ENCODE measurements at regions not wholly inside any gene's neighbourhood (a gene's known extent, or its start where the extent isn't known, plus 50 kb on each side); places are given as distances from the start of the nearest gene placed in this dataset.

DNA sequence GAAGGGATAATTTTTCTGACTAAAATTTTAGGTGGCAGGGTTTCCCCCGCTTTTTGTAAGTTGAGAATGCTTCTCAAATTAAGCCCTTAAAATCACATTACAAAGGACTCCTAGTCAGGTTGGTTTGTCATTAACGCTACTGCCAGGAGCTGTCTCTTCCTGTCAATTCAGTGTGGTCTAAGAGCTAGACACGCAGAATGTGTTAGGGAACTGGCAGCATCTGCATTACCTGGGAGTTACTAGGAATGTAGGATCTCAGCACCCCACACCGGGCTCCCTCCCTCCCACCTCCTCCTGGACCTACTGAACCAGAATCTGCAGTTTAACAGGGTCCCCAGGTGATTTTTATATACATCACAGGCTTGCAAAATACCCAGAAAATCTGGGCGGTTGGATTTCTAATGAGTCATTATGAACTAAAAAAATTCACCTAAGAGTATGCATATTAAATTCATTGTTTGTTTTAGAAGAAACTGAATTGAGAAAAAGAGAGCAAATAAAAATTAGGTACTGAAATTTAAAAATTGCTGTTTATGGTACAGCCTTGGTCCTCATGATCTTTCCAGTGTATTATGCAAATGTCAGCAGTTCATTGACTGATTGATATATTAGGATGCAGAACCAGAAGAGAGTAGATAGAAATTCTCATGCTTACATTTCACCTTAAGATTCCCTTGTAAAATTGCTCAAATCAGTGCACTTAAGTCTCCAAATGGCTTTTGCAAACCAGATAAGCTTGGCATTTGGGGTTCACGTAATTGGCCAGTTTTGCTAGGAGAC is 130.9 kb upstream of the ITGA6 start:
- no peak overlapping the region for H3K4me3 ChIP-seq (ENCODE audit: low read depth, low read length)
- TF ChIP-seq, protein P1, sequence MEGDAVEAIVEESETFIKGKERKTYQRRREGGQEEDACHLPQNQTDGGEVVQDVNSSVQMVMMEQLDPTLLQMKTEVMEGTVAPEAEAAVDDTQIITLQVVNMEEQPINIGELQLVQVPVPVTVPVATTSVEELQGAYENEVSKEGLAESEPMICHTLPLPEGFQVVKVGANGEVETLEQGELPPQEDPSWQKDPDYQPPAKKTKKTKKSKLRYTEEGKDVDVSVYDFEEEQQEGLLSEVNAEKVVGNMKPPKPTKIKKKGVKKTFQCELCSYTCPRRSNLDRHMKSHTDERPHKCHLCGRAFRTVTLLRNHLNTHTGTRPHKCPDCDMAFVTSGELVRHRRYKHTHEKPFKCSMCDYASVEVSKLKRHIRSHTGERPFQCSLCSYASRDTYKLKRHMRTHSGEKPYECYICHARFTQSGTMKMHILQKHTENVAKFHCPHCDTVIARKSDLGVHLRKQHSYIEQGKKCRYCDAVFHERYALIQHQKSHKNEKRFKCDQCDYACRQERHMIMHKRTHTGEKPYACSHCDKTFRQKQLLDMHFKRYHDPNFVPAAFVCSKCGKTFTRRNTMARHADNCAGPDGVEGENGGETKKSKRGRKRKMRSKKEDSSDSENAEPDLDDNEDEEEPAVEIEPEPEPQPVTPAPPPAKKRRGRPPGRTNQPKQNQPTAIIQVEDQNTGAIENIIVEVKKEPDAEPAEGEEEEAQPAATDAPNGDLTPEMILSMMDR (IDR thresholded peaks at IDR 0.05; ENCODE audit: borderline replicate concordance, insufficient read depth, low read depth, low read length) = no peak

DNA sequence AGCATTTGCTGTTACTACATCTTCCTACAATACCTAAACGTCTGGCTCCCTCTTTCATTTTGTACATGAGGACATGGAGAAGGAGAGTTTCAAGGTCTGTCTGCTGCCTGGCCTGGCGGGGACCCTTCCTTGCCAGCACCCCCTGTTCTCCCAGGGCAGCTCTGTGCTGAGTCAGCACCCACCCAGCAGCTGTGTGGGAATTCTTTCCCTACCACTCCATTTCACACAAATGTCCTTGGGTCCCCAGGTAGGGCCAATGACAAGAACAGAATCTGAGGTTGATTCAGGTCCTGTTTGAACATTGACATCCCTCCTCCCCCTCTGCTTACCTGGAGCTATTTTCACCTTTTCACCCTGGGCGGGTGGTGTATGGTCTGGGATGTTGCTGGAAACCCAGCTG is 129.9 kb upstream of the ITGA6 start:
- TF ChIP-seq, protein P1 (IDR thresholded peaks at IDR 0.05; ENCODE audit: borderline replicate concordance, insufficient read depth, low read depth, low read length) = no peak
- H3K4me3 ChIP-seq (ENCODE audit: low read depth, low read length) = no peak overlapping the region

DNA sequence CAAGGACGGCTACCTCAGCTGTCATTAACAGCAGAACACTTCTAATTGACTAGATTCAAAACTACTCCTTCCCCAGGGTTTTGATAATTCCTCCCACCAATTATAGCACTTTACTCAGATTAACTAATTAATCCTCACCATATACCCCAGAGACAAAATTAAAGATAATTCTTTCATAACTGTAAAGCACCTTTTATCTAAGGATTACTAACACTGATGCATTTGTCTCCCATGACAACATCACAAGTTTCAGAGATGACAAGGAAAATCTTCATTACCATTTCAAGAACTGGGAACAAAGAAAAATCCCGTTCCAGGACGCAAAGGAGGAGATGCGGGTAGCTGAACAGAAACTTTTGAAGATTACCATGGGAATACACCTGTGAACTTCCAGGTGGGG is 129.4 kb upstream of the ITGA6 start:
- no peak overlapping the region for H3K4me3 ChIP-seq (ENCODE audit: low read depth, low read length)
- TF ChIP-seq, protein P1 (IDR thresholded peaks at IDR 0.05; ENCODE audit: borderline replicate concordance, insufficient read depth, low read depth, low read length) = no peak

DNA sequence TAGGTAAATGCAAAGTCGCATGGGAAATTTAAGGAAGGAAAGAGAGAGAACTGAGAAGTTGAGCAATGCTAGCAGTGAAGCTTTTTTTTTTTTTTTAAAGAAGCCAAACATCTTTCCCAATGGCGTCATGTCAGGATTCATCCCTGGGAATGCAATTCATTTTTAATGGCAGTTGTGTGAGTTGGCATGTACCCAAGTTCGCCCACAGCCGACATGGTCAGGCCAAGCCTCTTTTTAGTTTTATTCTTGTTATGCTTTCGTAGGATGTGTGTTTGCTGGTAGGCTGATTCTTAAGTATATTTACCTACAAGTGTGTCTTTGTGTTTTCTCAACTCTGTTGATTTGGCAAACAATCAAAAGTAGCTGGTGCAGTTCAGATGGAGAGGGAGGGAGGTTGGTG is 127.6 kb upstream of the ITGA6 start:
- TF ChIP-seq, protein P1 (IDR thresholded peaks at IDR 0.05; ENCODE audit: borderline replicate concordance, insufficient read depth, low read depth, low read length) = no peak
- no peak overlapping the region for H3K4me3 ChIP-seq (ENCODE audit: low read depth, low read length)

DNA sequence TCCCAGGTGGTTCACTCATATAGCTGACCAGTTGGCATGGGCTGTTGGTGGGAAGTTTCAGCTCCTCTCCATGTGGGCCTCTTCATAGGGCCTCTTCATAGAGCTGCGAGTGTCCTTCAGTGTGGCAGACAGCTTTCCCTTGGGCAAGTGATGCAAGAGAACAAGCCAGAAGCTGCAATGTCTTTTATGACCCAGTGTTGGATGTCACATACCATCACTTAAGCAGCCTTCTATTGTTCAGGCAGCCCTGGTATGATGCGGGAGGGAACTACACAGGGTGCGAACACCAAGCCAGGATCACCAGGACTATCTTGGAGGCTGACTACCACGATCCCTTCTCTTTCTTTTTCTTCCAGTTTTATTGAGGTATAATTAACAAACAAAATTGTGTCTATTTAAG is 126.5 kb upstream of the ITGA6 start:
- H3K4me3 ChIP-seq (ENCODE audit: low read depth, low read length) = no peak overlapping the region
- TF ChIP-seq, protein P1 (IDR thresholded peaks at IDR 0.05; ENCODE audit: borderline replicate concordance, insufficient read depth, low read depth, low read length) = no peak

DNA sequence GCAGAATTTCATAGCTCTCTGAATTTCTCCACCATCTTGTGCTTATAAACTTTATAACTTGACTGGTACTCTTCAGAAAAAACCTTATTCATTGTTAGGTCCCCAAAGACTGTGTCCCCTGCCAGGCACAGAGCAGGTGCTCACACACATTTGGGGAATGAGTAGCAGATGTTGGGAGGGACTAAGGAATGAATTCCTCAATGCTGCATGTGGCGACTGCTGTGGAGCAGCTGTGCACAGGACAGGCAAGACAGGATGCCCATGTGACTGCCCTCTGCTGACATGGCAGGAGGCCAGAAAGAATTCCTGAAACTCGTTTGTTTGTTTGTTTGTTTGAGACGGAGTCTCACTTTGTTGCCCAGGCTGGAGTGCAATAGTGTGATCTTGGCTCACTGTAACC is 122.3 kb upstream of the ITGA6 start:
- TF ChIP-seq, protein P1 (IDR thresholded peaks at IDR 0.05; ENCODE audit: borderline replicate concordance, insufficient read depth, low read depth, low read length) = no peak
- H3K4me3 ChIP-seq (ENCODE audit: low read depth, low read length) = no peak overlapping the region

DNA sequence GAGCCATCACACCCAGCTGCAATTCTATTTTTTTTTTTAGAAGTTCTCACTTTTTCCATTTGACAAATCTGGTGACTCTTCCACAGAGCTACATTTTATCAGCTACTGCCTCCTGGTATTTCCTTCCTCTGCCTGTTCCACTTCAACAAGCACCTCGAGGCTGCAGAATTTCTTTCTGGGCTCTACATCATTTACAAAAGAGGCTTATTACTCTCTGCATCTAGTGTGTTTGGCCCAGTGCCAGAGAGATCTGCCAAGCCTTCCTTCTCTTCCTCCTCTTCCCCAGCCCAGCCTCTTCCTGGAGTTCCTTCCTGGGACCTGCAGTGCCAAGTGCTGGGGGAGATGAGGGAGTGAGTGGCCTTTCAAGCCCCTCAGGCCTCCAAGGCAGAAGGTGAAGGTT is 119.6 kb upstream of the ITGA6 start:
- TF ChIP-seq, protein P1 (IDR thresholded peaks at IDR 0.05; ENCODE audit: borderline replicate concordance, insufficient read depth, low read depth, low read length) = no peak
- no peak overlapping the region for H3K4me3 ChIP-seq (ENCODE audit: low read depth, low read length)

All from GM12875 (cell line).